ENCODE measurements at regions not wholly inside any gene's neighbourhood (a gene's known extent, or its start where the extent isn't known, plus 50 kb on each side); places are given as distances from the start of the nearest gene placed in this dataset.

- no peak overlapping the region for H3K4me3 ChIP-seq (ENCODE audit: low read depth, low read length)
- no peak for TF ChIP-seq CTCF (conservative IDR thresholded peaks at IDR 0.05; ENCODE audit: low read depth, low read length)
- DNase-seq (ENCODE audit: low read depth) = no peak
These were observed 113.4 kb upstream of the RGMA start for GRCh38 chr15:93202405-93202804.

GRCh38 chr15:93201940-93202339, 112.9 kb upstream of the RGMA start:
- TF ChIP-seq CTCF (conservative IDR thresholded peaks at IDR 0.05; ENCODE audit: low read depth, low read length) = no peak
- DNase-seq (ENCODE audit: low read depth) = no peak
- no peak overlapping the region for H3K4me3 ChIP-seq (ENCODE audit: low read depth, low read length)

- H3K4me3 ChIP-seq (ENCODE audit: low read depth, low read length) = no peak overlapping the region
- TF ChIP-seq CTCF (conservative IDR thresholded peaks at IDR 0.05; ENCODE audit: low read depth, low read length) = no peak
- no peak for DNase-seq (ENCODE audit: low read depth)
These were observed 111.8 kb upstream of the RGMA start for GRCh38 chr15:93200837-93201226.

- H3K4me3 ChIP-seq (ENCODE audit: low read depth, low read length) = no peak overlapping the region
- no peak for DNase-seq (ENCODE audit: low read depth)
- no peak for TF ChIP-seq CTCF (conservative IDR thresholded peaks at IDR 0.05; ENCODE audit: low read depth, low read length)
These were observed 111.2 kb upstream of the RGMA start for GRCh38 chr15:93200081-93200836.

GRCh38 chr15:93196135-93196670, 107.2 kb upstream of the RGMA start:
- H3K4me3 ChIP-seq (ENCODE audit: low read depth, low read length) = no peak overlapping the region
- TF ChIP-seq CTCF (conservative IDR thresholded peaks at IDR 0.05; ENCODE audit: low read depth, low read length) = no peak
- no peak for DNase-seq (ENCODE audit: low read depth)

GRCh38 chr15:93195109-93195508, 106.1 kb upstream of the RGMA start:
- no peak for DNase-seq (ENCODE audit: low read depth)
- H3K4me3 ChIP-seq (ENCODE audit: low read depth, low read length) = no peak overlapping the region
- TF ChIP-seq CTCF (conservative IDR thresholded peaks at IDR 0.05; ENCODE audit: low read depth, low read length) = no peak

GRCh38 chr15:93190238-93190637, 101.2 kb upstream of the RGMA start:
- no peak for TF ChIP-seq CTCF (conservative IDR thresholded peaks at IDR 0.05; ENCODE audit: low read depth, low read length)
- no peak for DNase-seq (ENCODE audit: low read depth)

More at GRCh38 chr15:93190238-93190637, 101.2 kb upstream of the RGMA start:
- no peak overlapping the region for H3K4me3 ChIP-seq (ENCODE audit: low read depth, low read length)

Data from choroid plexus epithelial cell (primary cell).